ENCODE measurements at regions not wholly inside any gene's neighbourhood (a gene's known extent, or its start where the extent isn't known, plus 50 kb on each side); places are given as distances from the start of the nearest gene placed in this dataset.

GRCh38 chr3:144524531-144524930 is 552.9 kb downstream of the DIPK2A start:
- TF ChIP-seq CTCF (IDR thresholded peaks at IDR 0.05; ENCODE audit: unreplicated experiment in 3 of 3), result no peak
- no peaks in the 10 kb centered on the region for H3K36me3 Mint-ChIP-seq (ENCODE audit: low read depth)
- no peak overlapping the region for H3K27ac Mint-ChIP-seq
- no peaks in the 10 kb centered on the region for H3K9me3 Mint-ChIP-seq
- H3K27me3 Mint-ChIP-seq (ENCODE audit: low read depth), result no peaks in the 10 kb centered on the region
- no peaks in the 10 kb centered on the region for H3K4me1 Mint-ChIP-seq
- H3K4me3 Mint-ChIP-seq, result no peak overlapping the region

DNA sequence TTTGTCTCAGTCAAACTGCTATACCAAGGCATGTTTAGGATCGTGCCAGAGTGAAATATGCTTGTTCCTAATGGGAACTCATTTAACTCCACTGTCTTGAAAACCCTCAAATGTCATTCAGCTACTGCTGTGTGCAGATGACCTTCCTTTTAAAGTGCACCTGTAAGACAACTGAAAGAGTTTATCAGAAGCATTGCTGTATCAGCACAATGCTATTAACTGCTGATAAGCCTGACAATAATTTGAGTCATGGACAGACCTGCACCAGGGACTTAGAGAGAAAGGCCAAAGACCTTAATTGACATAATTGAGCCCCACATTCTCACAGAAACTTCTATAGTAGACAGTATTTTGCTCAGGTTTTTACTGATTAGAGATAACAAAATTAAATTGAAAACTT is 557.9 kb downstream of the DIPK2A start:
- Mint-ChIP-seq H3K27ac (no peak overlapping the region), H3K9me3 (no peaks in the 10 kb centered on the region), H3K4me3 (no peak overlapping the region), H3K36me3 (ENCODE audit: low read depth) (no peaks in the 10 kb centered on the region), H3K4me1 (no peaks in the 10 kb centered on the region), H3K27me3 (ENCODE audit: low read depth) (no peaks in the 10 kb centered on the region)
- no peak for TF ChIP-seq CTCF (IDR thresholded peaks at IDR 0.05; ENCODE audit: unreplicated experiment in 3 of 3)

- no peaks in the 10 kb centered on the region for H3K9me3 Mint-ChIP-seq
- H3K36me3 Mint-ChIP-seq (ENCODE audit: low read depth), result no peaks in the 10 kb centered on the region
- no peak for TF ChIP-seq CTCF (IDR thresholded peaks at IDR 0.05; ENCODE audit: unreplicated experiment in 3 of 3)
- no peak overlapping the region for H3K4me3 Mint-ChIP-seq
- no peak overlapping the region for H3K27ac Mint-ChIP-seq
- H3K4me1 Mint-ChIP-seq, result peaks cover 14% of the 10 kb centered on the region
- no peaks in the 10 kb centered on the region for H3K27me3 Mint-ChIP-seq (ENCODE audit: low read depth)
Observed at GRCh38 chr3:144544871-144545270, 573.2 kb downstream of the DIPK2A start.

DNA sequence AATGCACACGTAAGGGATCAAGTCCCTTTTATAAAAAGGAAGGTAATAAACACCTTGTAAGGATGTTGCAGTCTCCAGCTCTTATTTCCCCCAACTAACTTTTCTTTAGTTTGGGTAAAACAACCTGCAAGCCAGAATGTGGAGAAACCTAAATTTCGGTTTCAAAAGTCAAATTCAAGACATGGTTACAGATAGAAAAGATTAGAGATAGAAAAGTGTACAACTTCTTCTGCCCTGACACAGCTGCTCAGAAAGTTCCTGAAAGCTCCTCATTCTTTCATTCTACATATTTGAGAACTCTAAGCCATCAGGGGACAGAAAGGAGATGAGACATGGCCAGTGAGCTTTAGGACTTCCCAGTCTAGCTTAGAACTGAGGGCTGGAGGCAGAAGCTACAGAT is 574.9 kb downstream of the DIPK2A start:
- Mint-ChIP-seq H3K27ac (no peak overlapping the region), H3K9me3 (no peaks in the 10 kb centered on the region), H3K4me3 (no peak overlapping the region), H3K36me3 (ENCODE audit: low read depth) (no peaks in the 10 kb centered on the region), H3K4me1 (peaks cover 14% of the 10 kb centered on the region), H3K27me3 (ENCODE audit: low read depth) (no peaks in the 10 kb centered on the region)
- TF ChIP-seq CTCF (IDR thresholded peaks at IDR 0.05; ENCODE audit: unreplicated experiment in 3 of 3), result no peak

DNA sequence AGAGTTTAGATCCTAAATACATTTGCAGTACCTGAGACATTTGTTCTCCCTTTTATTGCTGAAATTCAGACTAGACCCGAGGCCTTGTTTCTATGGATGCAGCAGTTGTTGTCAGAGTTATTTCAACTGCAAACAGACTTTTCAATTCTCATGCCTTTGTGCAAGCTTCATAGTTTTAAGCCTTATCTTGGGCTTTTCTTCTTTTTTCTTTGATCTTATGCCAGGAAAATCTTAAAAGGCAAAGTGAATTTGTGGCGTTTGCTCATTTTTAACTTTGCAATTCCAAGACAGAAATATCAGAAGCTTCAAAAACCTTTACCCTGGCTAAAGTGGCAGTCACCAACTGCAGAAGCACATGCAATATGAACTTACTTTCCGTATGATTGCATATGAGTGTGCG is 576.7 kb downstream of the DIPK2A start:
- no peaks in the 10 kb centered on the region for H3K9me3 Mint-ChIP-seq
- no peaks in the 10 kb centered on the region for H3K27me3 Mint-ChIP-seq (ENCODE audit: low read depth)
- no peaks in the 10 kb centered on the region for H3K36me3 Mint-ChIP-seq (ENCODE audit: low read depth)
- no peak for TF ChIP-seq CTCF (IDR thresholded peaks at IDR 0.05; ENCODE audit: unreplicated experiment in 3 of 3)
- H3K4me1 Mint-ChIP-seq, result peaks cover 14% of the 10 kb centered on the region
- no peak overlapping the region for H3K4me3 Mint-ChIP-seq
- H3K27ac Mint-ChIP-seq, result no peak overlapping the region

DNA sequence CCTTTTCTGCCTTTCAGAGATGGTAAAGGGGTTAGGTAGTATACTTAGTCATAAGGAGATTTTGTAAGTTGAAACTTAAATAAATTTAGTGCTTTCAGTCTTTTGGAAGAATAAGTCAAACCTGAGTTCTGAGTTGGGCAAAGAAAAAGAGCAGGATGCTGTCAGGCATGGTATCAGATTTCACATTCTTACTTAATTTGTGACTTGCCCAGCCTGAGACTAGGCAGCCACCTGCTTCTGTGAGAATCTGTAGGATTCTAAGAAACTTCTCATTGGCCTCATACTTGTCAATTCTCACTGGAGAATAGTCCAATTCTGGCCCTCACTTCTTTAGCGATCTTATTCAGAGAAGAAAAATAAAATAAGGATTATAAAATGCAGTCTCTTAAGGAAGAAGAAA is 577.5 kb downstream of the DIPK2A start:
- Mint-ChIP-seq H3K36me3 (ENCODE audit: low read depth) (no peaks in the 10 kb centered on the region), H3K9me3 (no peaks in the 10 kb centered on the region), H3K4me3 (no peak overlapping the region), H3K27ac (no peak overlapping the region), H3K4me1 (peaks cover 14% of the 10 kb centered on the region), H3K27me3 (ENCODE audit: low read depth) (no peaks in the 10 kb centered on the region)
- TF ChIP-seq CTCF (IDR thresholded peaks at IDR 0.05; ENCODE audit: unreplicated experiment in 3 of 3), result no peak
